ENCODE measurements at regions not wholly inside any gene's neighbourhood (a gene's known extent, or its start where the extent isn't known, plus 50 kb on each side); places are given as distances from the start of the nearest gene placed in this dataset.

DNA sequence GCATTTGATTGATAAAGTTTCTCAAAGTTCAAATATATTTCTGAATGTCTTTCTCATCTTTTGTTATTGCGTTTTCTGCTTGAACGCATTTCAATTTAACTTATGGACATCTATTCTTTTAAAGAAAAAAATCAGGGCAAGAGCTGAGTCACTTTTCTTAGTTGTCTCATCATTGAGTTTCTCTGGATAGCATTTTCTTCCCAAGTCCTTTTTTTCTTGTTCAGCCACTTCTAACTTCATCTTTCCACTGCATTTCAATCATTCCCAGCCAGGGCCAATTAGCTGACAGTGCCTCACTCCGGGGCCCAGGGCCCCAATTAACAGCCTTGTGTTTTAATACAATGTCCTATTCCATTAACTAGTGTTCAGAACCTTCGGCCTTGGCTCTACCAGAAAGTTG lies 216.3 kb downstream of the B3GLCT start:
- TF ChIP-seq CTCF (IDR thresholded peaks at IDR 0.05; ENCODE audit: low read depth, low read length): no peak
- DNase-seq (ENCODE audit: extremely low read depth, low read depth): no peak

- no peak for TF ChIP-seq CTCF (IDR thresholded peaks at IDR 0.05; ENCODE audit: low read depth, low read length)
- no peak for DNase-seq (ENCODE audit: extremely low read depth, low read depth)
Measured at GRCh38 chr13:31418186-31418585, 218.4 kb downstream of the B3GLCT start.

DNA sequence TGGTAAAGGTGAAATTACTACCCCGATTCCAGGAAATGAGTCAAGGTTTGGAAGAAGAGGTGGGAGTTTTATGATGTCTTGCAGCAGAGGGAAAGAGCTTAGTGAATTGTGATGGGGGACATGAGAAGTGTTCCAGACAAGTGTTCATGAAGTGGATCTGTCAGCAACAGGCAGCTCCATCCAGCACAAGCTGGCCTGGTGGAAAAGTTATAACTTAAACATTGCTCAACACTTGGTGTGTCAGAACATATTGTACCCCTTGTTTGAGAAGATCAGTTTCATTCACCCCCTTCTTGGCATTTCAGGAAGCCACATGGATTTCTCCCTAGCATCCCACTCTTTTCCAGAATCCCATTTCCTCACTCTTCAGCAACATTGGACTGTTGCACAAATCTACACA lies 222.0 kb downstream of the B3GLCT start:
- TF ChIP-seq CTCF (IDR thresholded peaks at IDR 0.05; ENCODE audit: low read depth, low read length): no peak
- no peak for DNase-seq (ENCODE audit: extremely low read depth, low read depth)

DNA sequence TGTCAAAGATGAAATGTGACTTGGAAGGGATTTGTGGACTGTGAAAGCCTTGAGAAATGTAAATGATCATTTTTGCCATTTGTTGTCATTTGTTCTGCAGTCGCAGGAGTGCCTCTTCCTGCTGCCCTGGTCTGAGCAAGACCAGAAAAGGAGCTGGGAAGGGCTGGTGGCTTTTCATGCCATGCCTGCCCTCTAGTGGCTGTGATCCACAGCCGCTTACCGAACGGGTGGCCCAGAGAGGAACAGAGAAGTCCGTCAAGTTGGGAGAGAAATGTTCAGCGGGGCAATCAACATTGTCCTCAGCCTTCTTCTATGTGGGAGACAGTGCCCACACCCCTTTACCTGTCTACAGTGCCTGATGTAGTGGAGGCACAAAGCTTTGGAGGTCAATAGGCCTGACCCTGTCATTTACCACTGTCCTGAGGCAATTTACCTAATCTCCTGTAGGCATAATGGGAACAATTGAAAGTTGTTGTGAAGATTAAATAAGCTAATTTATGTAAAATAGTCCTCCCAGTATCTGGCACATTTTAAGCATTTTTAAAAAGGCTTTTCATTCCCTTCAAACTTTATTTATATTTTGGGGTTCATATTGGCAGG lies 224.5 kb downstream of the B3GLCT start:
- peak; percentile 51 for DNase-seq (ENCODE audit: extremely low read depth, low read depth)

DNA sequence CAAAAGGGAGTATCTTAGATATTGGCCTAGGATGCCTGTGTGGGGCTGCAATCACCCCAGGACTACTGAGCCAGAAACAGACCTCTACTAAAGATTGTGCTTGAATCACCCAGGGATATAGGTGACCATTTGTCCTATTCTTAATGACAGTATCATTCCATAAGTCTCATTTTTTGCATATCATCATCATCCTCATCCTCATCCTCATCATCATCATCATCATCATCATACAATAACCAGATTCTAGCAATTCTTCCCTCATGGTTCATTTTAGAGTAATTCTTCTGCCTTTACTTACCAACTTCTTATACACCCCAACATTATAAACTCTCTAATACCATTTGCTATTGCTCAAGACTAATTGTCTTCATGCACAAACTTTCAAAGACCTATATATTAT lies 226.6 kb downstream of the B3GLCT start:
- TF ChIP-seq CTCF (IDR thresholded peaks at IDR 0.05; ENCODE audit: low read depth, low read length): no peak
- DNase-seq (ENCODE audit: extremely low read depth, low read depth): no peak

More for the DNA sequence above, 224.5 kb downstream of the B3GLCT start:
- TF ChIP-seq CTCF (IDR thresholded peaks at IDR 0.05; ENCODE audit: low read depth, low read length): peak; percentile 99

DNA sequence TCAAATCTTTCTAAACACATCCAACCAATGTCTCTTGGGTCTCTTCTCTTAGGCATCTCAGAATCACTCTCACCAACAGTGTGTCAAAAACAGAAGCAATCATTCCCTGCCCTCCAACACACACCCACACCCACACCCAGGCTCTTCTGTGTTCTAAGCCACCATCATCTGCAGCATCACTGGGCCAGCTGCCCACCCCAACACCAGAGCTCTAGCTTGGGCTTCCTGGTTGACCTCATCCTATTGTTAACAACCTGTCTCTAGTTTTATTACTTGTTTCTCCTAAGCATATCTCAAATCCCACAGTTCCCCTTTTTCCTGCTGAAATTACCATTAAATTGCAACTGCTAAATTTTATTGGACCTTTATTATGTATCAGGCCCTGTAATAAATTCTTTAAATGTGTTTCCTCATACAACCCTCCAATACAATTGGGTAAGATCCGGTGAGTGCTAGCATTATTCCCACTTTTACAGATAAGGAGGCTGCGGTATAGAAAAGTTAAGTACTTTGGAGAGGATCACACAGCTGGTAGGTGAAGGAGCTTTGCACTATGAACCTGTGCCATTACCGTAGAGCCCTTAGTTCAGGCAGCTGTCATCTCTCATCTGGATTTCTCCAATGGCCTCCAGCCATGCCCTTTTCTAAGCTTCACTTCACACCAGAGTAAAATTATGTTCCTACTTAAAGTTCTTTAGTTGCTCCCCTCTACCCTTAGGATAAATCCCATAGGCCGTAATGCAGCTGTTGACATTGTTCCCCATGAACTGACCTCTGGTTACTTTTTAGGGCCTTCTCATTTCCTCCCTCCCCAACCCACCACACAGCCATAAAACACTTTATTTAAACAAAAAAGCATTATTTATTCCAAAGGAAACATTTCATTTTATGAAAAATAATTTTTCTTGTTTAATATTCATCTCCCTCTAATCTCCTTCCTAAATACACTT lies 227.7 kb downstream of the B3GLCT start:
- no peak for TF ChIP-seq CTCF (IDR thresholded peaks at IDR 0.05; ENCODE audit: low read depth, low read length)
- DNase-seq (ENCODE audit: extremely low read depth, low read depth): no peak

DNA sequence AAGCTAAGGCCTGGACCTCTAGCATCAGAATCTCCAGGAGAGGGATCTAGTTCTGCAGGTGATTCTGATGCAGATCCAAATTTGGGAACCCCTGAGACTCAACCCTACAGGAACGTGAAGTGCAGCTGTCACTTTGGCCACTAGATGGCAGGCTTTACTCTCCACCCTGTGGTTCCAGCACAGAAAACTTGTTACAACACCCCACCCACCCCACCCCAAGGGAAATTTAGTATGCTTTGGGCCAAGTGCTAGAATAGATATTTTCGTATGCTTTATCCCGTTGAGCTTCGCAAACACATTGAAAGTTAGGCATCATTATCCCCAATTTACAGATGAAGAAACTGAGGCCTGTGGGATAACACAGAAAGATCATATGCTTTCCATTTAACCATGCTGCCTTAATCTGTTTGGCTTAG lies 232.0 kb downstream of the B3GLCT start:
- peak; percentile 79 for TF ChIP-seq CTCF (IDR thresholded peaks at IDR 0.05; ENCODE audit: low read depth, low read length)
- no peak for DNase-seq (ENCODE audit: extremely low read depth, low read depth)

Data from AG09319 (cell line).